GM12878 (cell line): ENCODE measurements at regions not wholly inside any gene's neighbourhood (a gene's known extent, or its start where the extent isn't known, plus 50 kb on each side); places are given as distances from the start of the nearest gene placed in this dataset.

ENCODE experiments used
- GABPA ChIP-seq: IDR thresholded peaks from 2 replicates; pipeline ENCODE4 v1.6.1; 2014; ENCODE audit warnings: antibody characterized with exemption, low read depth, mild to moderate bottlenecking, inconsistent platforms
- NR2C2 ChIP-seq: IDR thresholded peaks from 2 replicates; pipeline ENCODE4 v1.6.1; 2011; ENCODE audit warnings: borderline replicate concordance, low read depth; ENCODE audit not compliant: control insufficient read depth, insufficient read length
- REST ChIP-seq: IDR thresholded peaks from 2 replicates; pipeline ENCODE4 v1.6.1; 2012; ENCODE audit warnings: mild to moderate bottlenecking, low read depth, low read length
- TF ChIP-seq, protein P1 (sequence below): IDR thresholded peaks from 2 replicates; pipeline ENCODE4 v1.6.1; 2011; ENCODE audit warnings: borderline replicate concordance, low read depth, mild to moderate bottlenecking, moderate library complexity, mixed read lengths, low read length; ENCODE audit not compliant: insufficient read depth; ENCODE audit errors: extremely low read length
- TF ChIP-seq, protein P2 (sequence below): IDR thresholded peaks from 2 replicates; pipeline ENCODE4 v1.6.1; 2011; ENCODE audit warnings: low read depth, low read length, improper control_type of control experiment, borderline replicate concordance
- TF ChIP-seq, protein P3 (sequence below), 3 experiments: IDR thresholded peaks in 2 of 3; conservative IDR thresholded peaks in 1 of 3; 2 replicates each; pipeline ENCODE4 v1.5.1; 2011; ENCODE audit warnings: low read depth in 3 of 3, low read length in 3 of 3, mild to moderate bottlenecking in 3 of 3, control low read depth in 2 of 3, moderate library complexity in 2 of 3, inconsistent platforms in 1 of 3, mixed read lengths in 1 of 3; ENCODE audit not compliant: control insufficient read depth in 2 of 3, insufficient read depth in 1 of 3; ENCODE audit errors: extremely low read depth in 1 of 3

- TF ChIP-seq NR2C2 (no peak), GABPA (no peak), REST (no peak)
- TF ChIP-seq, protein P1, sequence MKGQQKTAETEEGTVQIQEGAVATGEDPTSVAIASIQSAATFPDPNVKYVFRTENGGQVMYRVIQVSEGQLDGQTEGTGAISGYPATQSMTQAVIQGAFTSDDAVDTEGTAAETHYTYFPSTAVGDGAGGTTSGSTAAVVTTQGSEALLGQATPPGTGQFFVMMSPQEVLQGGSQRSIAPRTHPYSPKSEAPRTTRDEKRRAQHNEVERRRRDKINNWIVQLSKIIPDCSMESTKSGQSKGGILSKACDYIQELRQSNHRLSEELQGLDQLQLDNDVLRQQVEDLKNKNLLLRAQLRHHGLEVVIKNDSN: no peak
- TF ChIP-seq, protein P2, sequence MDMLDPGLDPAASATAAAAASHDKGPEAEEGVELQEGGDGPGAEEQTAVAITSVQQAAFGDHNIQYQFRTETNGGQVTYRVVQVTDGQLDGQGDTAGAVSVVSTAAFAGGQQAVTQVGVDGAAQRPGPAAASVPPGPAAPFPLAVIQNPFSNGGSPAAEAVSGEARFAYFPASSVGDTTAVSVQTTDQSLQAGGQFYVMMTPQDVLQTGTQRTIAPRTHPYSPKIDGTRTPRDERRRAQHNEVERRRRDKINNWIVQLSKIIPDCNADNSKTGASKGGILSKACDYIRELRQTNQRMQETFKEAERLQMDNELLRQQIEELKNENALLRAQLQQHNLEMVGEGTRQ: no peak
- TF ChIP-seq, protein P3, sequence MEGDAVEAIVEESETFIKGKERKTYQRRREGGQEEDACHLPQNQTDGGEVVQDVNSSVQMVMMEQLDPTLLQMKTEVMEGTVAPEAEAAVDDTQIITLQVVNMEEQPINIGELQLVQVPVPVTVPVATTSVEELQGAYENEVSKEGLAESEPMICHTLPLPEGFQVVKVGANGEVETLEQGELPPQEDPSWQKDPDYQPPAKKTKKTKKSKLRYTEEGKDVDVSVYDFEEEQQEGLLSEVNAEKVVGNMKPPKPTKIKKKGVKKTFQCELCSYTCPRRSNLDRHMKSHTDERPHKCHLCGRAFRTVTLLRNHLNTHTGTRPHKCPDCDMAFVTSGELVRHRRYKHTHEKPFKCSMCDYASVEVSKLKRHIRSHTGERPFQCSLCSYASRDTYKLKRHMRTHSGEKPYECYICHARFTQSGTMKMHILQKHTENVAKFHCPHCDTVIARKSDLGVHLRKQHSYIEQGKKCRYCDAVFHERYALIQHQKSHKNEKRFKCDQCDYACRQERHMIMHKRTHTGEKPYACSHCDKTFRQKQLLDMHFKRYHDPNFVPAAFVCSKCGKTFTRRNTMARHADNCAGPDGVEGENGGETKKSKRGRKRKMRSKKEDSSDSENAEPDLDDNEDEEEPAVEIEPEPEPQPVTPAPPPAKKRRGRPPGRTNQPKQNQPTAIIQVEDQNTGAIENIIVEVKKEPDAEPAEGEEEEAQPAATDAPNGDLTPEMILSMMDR (IDR thresholded peaks at IDR 0.05 in 2 of 3, conservative IDR thresholded peaks at IDR 0.05 in 1 of 3; ENCODE audit: control insufficient read depth in 2 of 3, extremely low read depth in 1 of 3, insufficient read depth in 1 of 3, low read depth in 3 of 3, low read length in 3 of 3): no peak
Measured at GRCh38 chr2:23132000-23132399, 253.0 kb upstream of the KLHL29 start.
